Hepatocyte (in vitro differentiated cells): ENCODE measurements at regions not wholly inside any gene's neighbourhood (a gene's known extent, or its start where the extent isn't known, plus 50 kb on each side); places are given as distances from the start of the nearest gene placed in this dataset.

Experiments
- DNase-seq: peaks from one replicate; pipeline ENCODE4 v3.0.0-alpha.2; 2016; ENCODE audit warnings: low spot score
- H2AFZ ChIP-seq: fragments of 200-600 bp; sonication (generic); 2 replicates; pipeline ENCODE4 v1.6.0; 2016; ENCODE audit warnings: antibody characterized with exemption, mild to moderate bottlenecking
- H3K27ac ChIP-seq: fragments of 200-600 bp; sonication (generic); 2 replicates; pipeline ENCODE4 v1.5.1; 2016; ENCODE audit warnings: mild to moderate bottlenecking
- H3K27me3 ChIP-seq: fragments of 200-600 bp; sonication (generic); 2 replicates; pipeline ENCODE4 v1.6.1; 2016
- H3K36me3 ChIP-seq: fragments of 200-600 bp; sonication (generic); replicated peaks from 2 replicates; pipeline ENCODE4 v1.5.1; 2016; ENCODE audit warnings: low read depth; ENCODE audit not compliant: insufficient read depth
- H3K4me1 ChIP-seq: fragments of 200-600 bp; sonication (generic); 2 replicates; pipeline ENCODE4 v1.5.1; 2016; ENCODE audit warnings: mild to moderate bottlenecking, moderate library complexity; ENCODE audit not compliant: insufficient read depth
- H3K4me2 ChIP-seq: fragments of 200-600 bp; sonication (generic); 2 replicates; pipeline ENCODE4 v1.6.0; 2016
- H3K4me3 ChIP-seq: fragments of 200-600 bp; sonication (generic); 2 replicates; pipeline ENCODE4 v1.5.1; 2016; ENCODE audit warnings: mild to moderate bottlenecking
- H3K79me2 ChIP-seq: fragments of 200-600 bp; sonication (generic); 2 replicates; pipeline ENCODE4 v1.6.0; 2017; ENCODE audit warnings: mild to moderate bottlenecking
- H3K9me2 ChIP-seq: fragments of 200-600 bp; sonication (generic); replicated peaks from 2 replicates; pipeline ENCODE4 v1.6.0; 2017; ENCODE audit warnings: mild to moderate bottlenecking; ENCODE audit not compliant: insufficient read depth
- H3K9me3 ChIP-seq: fragments of 200-600 bp; sonication (generic); 2 replicates; pipeline ENCODE4 v1.5.1; 2016; ENCODE audit warnings: low read depth, mild to moderate bottlenecking
- H4K20me1 ChIP-seq: fragments of 200-600 bp; sonication (generic); 2 replicates; pipeline ENCODE4 v1.6.0; 2016; ENCODE audit warnings: mild to moderate bottlenecking; ENCODE audit not compliant: insufficient read depth, poor library complexity, severe bottlenecking
- CTCF ChIP-seq: fragments of 200-600 bp; sonication (generic); IDR thresholded peaks from 2 replicates; pipeline ENCODE4 v1.5.1; 2016; ENCODE audit warnings: antibody characterized with exemption, mild to moderate bottlenecking; ENCODE audit not compliant: poor library complexity
- EZH2 ChIP-seq: fragments of 200-600 bp; sonication (generic); IDR thresholded peaks from 2 replicates; pipeline ENCODE4 v1.6.1; 2016; ENCODE audit warnings: antibody characterized with exemption, mild to moderate bottlenecking, borderline replicate concordance
- EZH2phosphoT487 ChIP-seq: fragments of 200-600 bp; sonication (generic); IDR thresholded peaks from one replicate; pipeline ENCODE4 v1.6.1; 2018; ENCODE audit warnings: antibody characterized with exemption, mild to moderate bottlenecking, low read depth, moderate library complexity; ENCODE audit not compliant: unreplicated experiment, severe bottlenecking
- WGBS: methylation state at CpG from one replicate; pipeline ENCODE4 v1.1.6; 2016; ENCODE audit warnings: low lambda C conversion rate; ENCODE audit errors: missing lambda C conversion rate; 5-methylcytosine and 5-hydroxymethylcytosine counted together

GRCh38 chr10:55491712-55492111 is 690.7 kb upstream of the PCDH15 start:
- H3K4me1 ChIP-seq, result no peaks in the 10 kb centered on the region
- WGBS, result 67% methylated on average over 1 of the region's 1 CpG

GRCh38 chr10:55485827-55486226 is 684.8 kb upstream of the PCDH15 start:
- 78% methylated on average over 4 of the region's 4 CpGs for WGBS
- no peaks in the 10 kb centered on the region for H3K9me3 ChIP-seq
- H3K27me3 ChIP-seq, result no peaks in the 10 kb centered on the region
- H3K79me2 ChIP-seq, result no peaks in the 10 kb centered on the region
- no peak overlapping the region for H3K4me2 ChIP-seq
- H2AFZ ChIP-seq, result no peak overlapping the region
- no peak for DNase-seq
- H3K27ac ChIP-seq, result no peak overlapping the region
- no peaks in the 10 kb centered on the region for H3K36me3 ChIP-seq
- H3K9me2 ChIP-seq, result no peaks in the 10 kb centered on the region
- H4K20me1 ChIP-seq, result no peaks in the 10 kb centered on the region
- no peak for TF ChIP-seq EZH2phosphoT487
- no peak for TF ChIP-seq EZH2
- TF ChIP-seq CTCF, result no peak
- no peak overlapping the region for H3K4me3 ChIP-seq
- H3K4me1 ChIP-seq, result no peaks in the 10 kb centered on the region

More at GRCh38 chr10:55491712-55492111, 690.7 kb upstream of the PCDH15 start:
- TF ChIP-seq EZH2phosphoT487, result no peak
- TF ChIP-seq EZH2, result no peak
- no peaks in the 10 kb centered on the region for H3K9me3 ChIP-seq
- H4K20me1 ChIP-seq, result no peaks in the 10 kb centered on the region
- no peak overlapping the region for H2AFZ ChIP-seq
- H3K4me3 ChIP-seq, result no peak overlapping the region
- no peaks in the 10 kb centered on the region for H3K9me2 ChIP-seq
- H3K36me3 ChIP-seq, result no peaks in the 10 kb centered on the region
- no peak overlapping the region for H3K4me2 ChIP-seq
- DNase-seq, result no peak
- H3K27me3 ChIP-seq, result no peaks in the 10 kb centered on the region
- H3K79me2 ChIP-seq, result no peaks in the 10 kb centered on the region
- no peak overlapping the region for H3K27ac ChIP-seq

DNA sequence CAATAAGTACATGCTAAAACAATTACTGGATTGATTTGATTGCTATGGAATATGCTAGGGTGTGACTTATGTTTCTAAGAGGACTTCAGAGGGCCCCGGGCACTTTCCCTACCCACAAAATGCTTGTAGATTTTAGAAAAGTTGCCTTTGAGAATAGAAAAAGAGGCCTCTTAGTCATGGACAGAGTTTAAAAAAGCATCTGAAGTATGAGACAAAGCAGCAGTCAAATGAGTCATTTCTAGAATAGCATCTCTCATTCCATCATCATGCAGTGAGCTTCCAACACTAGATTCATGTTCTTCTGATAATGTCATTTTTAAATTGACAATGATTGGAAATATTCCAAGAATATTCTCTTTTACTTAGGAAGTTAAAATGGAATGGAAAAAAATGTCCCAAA is 675.1 kb upstream of the PCDH15 start:
- H3K36me3 ChIP-seq, result no peaks in the 10 kb centered on the region
- no peak overlapping the region for H3K4me3 ChIP-seq
- no peak for DNase-seq
- H3K27me3 ChIP-seq, result no peaks in the 10 kb centered on the region
- no peak overlapping the region for H3K4me2 ChIP-seq
- H3K79me2 ChIP-seq, result no peaks in the 10 kb centered on the region
- TF ChIP-seq CTCF (no peak), EZH2phosphoT487 (no peak), EZH2 (no peak)
- no peak overlapping the region for H2AFZ ChIP-seq
- no peak overlapping the region for H3K27ac ChIP-seq
- no peaks in the 10 kb centered on the region for H3K9me3 ChIP-seq
- H3K4me1 ChIP-seq, result no peaks in the 10 kb centered on the region
- 71% methylated on average over 1 of the region's 1 CpG for WGBS
- H3K9me2 ChIP-seq, result no peaks in the 10 kb centered on the region
- no peaks in the 10 kb centered on the region for H4K20me1 ChIP-seq

GRCh38 chr10:55474258-55474657 is 673.2 kb upstream of the PCDH15 start:
- H3K9me2 ChIP-seq, result no peaks in the 10 kb centered on the region
- DNase-seq, result no peak
- no peaks in the 10 kb centered on the region for H3K79me2 ChIP-seq
- no peak overlapping the region for H3K4me2 ChIP-seq
- no peak overlapping the region for H2AFZ ChIP-seq
- no peaks in the 10 kb centered on the region for H3K9me3 ChIP-seq
- no peaks in the 10 kb centered on the region for H3K27me3 ChIP-seq
- H3K27ac ChIP-seq, result no peak overlapping the region
- TF ChIP-seq EZH2 (no peak), CTCF (no peak), EZH2phosphoT487 (no peak)
- H3K4me1 ChIP-seq, result no peaks in the 10 kb centered on the region
- no peak overlapping the region for H3K4me3 ChIP-seq
- no peaks in the 10 kb centered on the region for H3K36me3 ChIP-seq
- H4K20me1 ChIP-seq, result no peaks in the 10 kb centered on the region
